HCT116 (cell line): ENCODE measurements at regions not wholly inside any gene's neighbourhood (a gene's known extent, or its start where the extent isn't known, plus 50 kb on each side); places are given as distances from the start of the nearest gene placed in this dataset.

Source experiments
- ATAC-seq: fragments of 200-7000 bp; cut with Tn5 transposase; 2 replicates; pipeline ENCODE4 v1.9.1; 2020; ENCODE audit warnings: mild to moderate bottlenecking, moderate library complexity
- BruUV-seq: library from RNA; stranded (reverse); fragments of 400-500 nt; replicated peaks from 2 replicates; lab custom pipeline; 2021; lab: Mats Ljungman, UMichigan
- CTCF ChIA-PET: fragments of 300-600 bp; sonication (Branson Sonifier 250); formaldehyde crosslinking; loops from one replicate; lab custom pipeline; 2021; ENCODE audit warnings: antibody characterized with exemption; lab: Charles Lee
- POLR2A ChIA-PET: fragments of 300-600, 350-600 bp; sonication (Branson Sonifier 250); formaldehyde crosslinking; loops from one replicate; lab custom pipeline; 2021; ENCODE audit warnings: antibody characterized with exemption; lab: Charles Lee
- RAD21 ChIA-PET, 2 experiments: fragments of 300-600 bp; sonication (Branson Sonifier 250); formaldehyde crosslinking; loops; one replicate each; lab custom pipeline; 2023; ENCODE audit warnings: low total read pairs in 2 of 2; ENCODE audit not compliant: uncharacterized antibody in 2 of 2, unreplicated experiment in 2 of 2, low non-redundant PET in 1 of 2; lab: Charles Lee
- DNase-seq: peaks from one replicate; pipeline ENCODE4 v3.0.0-alpha.2; 2010; ENCODE audit warnings: low read depth, low spot score
- H2AFZ ChIP-seq: fragments of 200-600 bp; shearing (Covaris generic), sonication (generic); 2 replicates; pipeline ENCODE4 v1.6.1; 2017; ENCODE audit warnings: low read depth, mixed run types, mixed read lengths, antibody characterized with exemption, low read length; ENCODE audit not compliant: poor library complexity, severe bottlenecking
- H3K27ac ChIP-seq: 2 replicates; pipeline ENCODE4 v1.5.1; 2012; ENCODE audit warnings: low read depth, low read length
- H3K27me3 ChIP-seq: fragments of 200-600 bp; sonication (generic); 2 replicates; pipeline ENCODE4 v1.6.1; 2016; ENCODE audit warnings: mixed run types, low read length, mixed read lengths; ENCODE audit not compliant: insufficient read depth
- H3K36me3 ChIP-seq, 2 experiments: fragments of 200-500 bp in 1 of 2; fragments of 200-600 bp in 1 of 2; sonication (Bioruptor generic) in 1 of 2; sonication (generic) in 1 of 2; 2 replicates each; pipeline versions ENCODE4 v1.5.1 to v1.6.1; 2014 to 2016; ENCODE audit warnings: low read length in 2 of 2, inconsistent platforms in 1 of 2, mixed read lengths in 1 of 2, mixed run types in 1 of 2; ENCODE audit not compliant: insufficient read depth in 2 of 2, control insufficient read depth in 1 of 2
- H3K4me1 ChIP-seq, 2 experiments: fragments of 200-600 bp in 1 of 2; sonication (generic) in 1 of 2; 2 replicates each; pipeline versions ENCODE4 v1.5.1 to v1.6.1; 2012 to 2017; ENCODE audit warnings: low read length in 2 of 2, inconsistent platforms in 1 of 2, mild to moderate bottlenecking in 1 of 2, mixed read lengths in 1 of 2, mixed run types in 1 of 2, moderate library complexity in 1 of 2; ENCODE audit not compliant: insufficient read depth in 2 of 2, control insufficient read depth in 1 of 2
- H3K4me2 ChIP-seq: fragments of 200-600 bp; sonication (generic); 2 replicates; pipeline ENCODE4 v1.6.1; 2017; ENCODE audit warnings: mixed run types, low read length, mixed read lengths
- H3K4me3 ChIP-seq, 2 experiments: fragments of 200-600 bp in 1 of 2; sonication (generic) in 1 of 2; replicated peaks in 1 of 2; 2 replicates each; pipeline ENCODE4 v1.5.1; 2011 to 2016; ENCODE audit warnings: low read length in 2 of 2, control low read depth in 1 of 2, low read depth in 1 of 2, mild to moderate bottlenecking in 1 of 2, mixed read lengths in 1 of 2, mixed run types in 1 of 2
- H3K79me2 ChIP-seq: fragments of 200-600 bp; sonication (generic); 2 replicates; pipeline ENCODE4 v1.6.1; 2017; ENCODE audit warnings: mild to moderate bottlenecking, mixed run types, low read length, moderate library complexity, mixed read lengths; ENCODE audit not compliant: insufficient read depth
- H3K9ac ChIP-seq: fragments of 200-600 bp; sonication (generic); 2 replicates; pipeline ENCODE4 v1.6.1; 2016; ENCODE audit warnings: low read length, mixed read lengths
- H3K9me2 ChIP-seq: fragments of 200-600 bp; sonication (generic), shearing (Covaris generic); 2 replicates; pipeline ENCODE4 v1.6.1; 2017; ENCODE audit warnings: mixed run types, mild to moderate bottlenecking, moderate library complexity; ENCODE audit not compliant: insufficient read depth
- H3K9me3 ChIP-seq, 2 experiments: fragments of 200-500 bp in 1 of 2; fragments of 200-600 bp in 1 of 2; sonication (Bioruptor generic) in 1 of 2; sonication (generic) in 1 of 2; 2 replicates each; pipeline ENCODE4 v1.6.1; 2014 to 2017; ENCODE audit warnings: low read length in 2 of 2, mixed read lengths in 2 of 2, inconsistent platforms in 1 of 2, low read depth in 1 of 2, mild to moderate bottlenecking in 1 of 2, mixed run types in 1 of 2, moderate library complexity in 1 of 2; ENCODE audit not compliant: control insufficient read depth in 1 of 2, insufficient read depth in 1 of 2
- H4K20me1 ChIP-seq: fragments of 200-600 bp; sonication (generic), shearing (Covaris generic); 2 replicates; pipeline ENCODE4 v1.6.1; 2017; ENCODE audit warnings: mixed run types, mild to moderate bottlenecking, moderate library complexity; ENCODE audit not compliant: insufficient read depth
- FOSL1 ChIP-seq: IDR thresholded peaks from 2 replicates; pipeline ENCODE4 v1.6.1; 2012; ENCODE audit warnings: low read depth
- JUND ChIP-seq: IDR thresholded peaks from 2 replicates; pipeline ENCODE4 v1.6.1; 2012
- POLR2AphosphoS5 ChIP-seq: IDR thresholded peaks from 2 replicates; pipeline ENCODE4 v1.6.1; 2011; ENCODE audit warnings: mild to moderate bottlenecking, low read depth, low read length, moderate library complexity
- SP1 ChIP-seq: IDR thresholded peaks from 2 replicates; pipeline ENCODE4 v1.6.1; 2012; ENCODE audit warnings: low read depth
- SRF ChIP-seq: IDR thresholded peaks from 2 replicates; pipeline ENCODE4 v1.6.1; 2012; ENCODE audit warnings: low read depth
- TCF7L2 ChIP-seq: IDR thresholded peaks from 2 replicates; pipeline ENCODE4 v1.7.0; 2011; ENCODE audit warnings: borderline replicate concordance, inconsistent platforms; ENCODE audit not compliant: insufficient read depth, insufficient read length; ENCODE audit errors: extremely low read depth
- ZFX ChIP-seq: fragments of 450-650 bp; IDR thresholded peaks from 2 replicates; pipeline ENCODE4 v1.6.1; 2017
- intact Hi-C: fragments of 100-400 bp; cut with micrococcal nuclease; formaldehyde crosslinking; loops from 2 replicates; pipeline ENCODE4 v1.10.0; 2022
- TF ChIP-seq, protein P1 (sequence below): IDR thresholded peaks from 2 replicates; pipeline ENCODE4 v1.6.1; 2011; ENCODE audit warnings: mild to moderate bottlenecking, low read length, moderate library complexity; ENCODE audit not compliant: insufficient replicate concordance; ENCODE audit errors: extremely low read depth
- TF ChIP-seq, protein P2 (sequence below): IDR thresholded peaks from 2 replicates; pipeline ENCODE4 v1.6.1; 2012

DNA sequence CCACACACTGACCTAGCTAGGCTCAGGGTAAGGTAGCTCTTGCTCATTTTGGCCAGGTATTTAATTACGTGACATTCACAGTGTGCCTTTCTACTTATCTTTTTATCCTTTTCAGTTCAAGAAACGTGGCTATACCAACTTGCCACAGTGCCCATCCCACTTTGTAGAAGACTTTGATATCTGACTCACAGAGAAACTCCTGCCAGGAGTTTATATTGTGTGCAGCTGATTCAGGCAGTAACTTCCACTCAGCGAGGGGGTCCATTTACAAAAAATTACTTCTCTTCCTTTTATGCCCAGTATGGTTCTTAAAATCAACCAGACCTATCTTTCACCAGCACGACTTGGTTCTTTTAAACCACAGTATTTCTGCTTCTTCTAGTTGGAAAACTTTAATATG lies 75.6 kb downstream of the PRL start:
- Histone ChIP-seq H3K4me1 (peaks cover 0 to 6% of the 10 kb centered on the region in 2 experiments; a peak in 1 of 4 replicates), H3K4me3 (no peak overlapping the region), H3K27ac (no peak overlapping the region), H3K9me2 (no peaks in the 10 kb centered on the region), H3K9me3 (no peaks in the 10 kb centered on the region), H2AFZ (no peak overlapping the region), H3K9ac (no peak overlapping the region), H3K4me2 (peak overlapping the region; percentile 30), H3K27me3 (no peaks in the 10 kb centered on the region), H3K36me3 (no peaks in the 10 kb centered on the region), H3K79me2 (no peaks in the 10 kb centered on the region), H4K20me1 (no peaks in the 10 kb centered on the region)
- ChIA-PET CTCF (no interaction called here), POLR2A (no interaction called here), RAD21 (no interaction called here)
- ATAC-seq: no peak
- no peak for DNase-seq
- TF ChIP-seq, protein P1, sequence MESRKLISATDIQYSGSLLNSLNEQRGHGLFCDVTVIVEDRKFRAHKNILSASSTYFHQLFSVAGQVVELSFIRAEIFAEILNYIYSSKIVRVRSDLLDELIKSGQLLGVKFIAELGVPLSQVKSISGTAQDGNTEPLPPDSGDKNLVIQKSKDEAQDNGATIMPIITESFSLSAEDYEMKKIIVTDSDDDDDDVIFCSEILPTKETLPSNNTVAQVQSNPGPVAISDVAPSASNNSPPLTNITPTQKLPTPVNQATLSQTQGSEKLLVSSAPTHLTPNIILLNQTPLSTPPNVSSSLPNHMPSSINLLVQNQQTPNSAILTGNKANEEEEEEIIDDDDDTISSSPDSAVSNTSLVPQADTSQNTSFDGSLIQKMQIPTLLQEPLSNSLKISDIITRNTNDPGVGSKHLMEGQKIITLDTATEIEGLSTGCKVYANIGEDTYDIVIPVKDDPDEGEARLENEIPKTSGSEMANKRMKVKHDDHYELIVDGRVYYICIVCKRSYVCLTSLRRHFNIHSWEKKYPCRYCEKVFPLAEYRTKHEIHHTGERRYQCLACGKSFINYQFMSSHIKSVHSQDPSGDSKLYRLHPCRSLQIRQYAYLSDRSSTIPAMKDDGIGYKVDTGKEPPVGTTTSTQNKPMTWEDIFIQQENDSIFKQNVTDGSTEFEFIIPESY: no peak
- TF ChIP-seq SRF: no peak
- TF ChIP-seq POLR2AphosphoS5: no peak
- no peak for TF ChIP-seq TCF7L2
- TF ChIP-seq, protein P2, sequence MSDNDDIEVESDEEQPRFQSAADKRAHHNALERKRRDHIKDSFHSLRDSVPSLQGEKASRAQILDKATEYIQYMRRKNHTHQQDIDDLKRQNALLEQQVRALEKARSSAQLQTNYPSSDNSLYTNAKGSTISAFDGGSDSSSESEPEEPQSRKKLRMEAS: no peak
- TF ChIP-seq FOSL1: no peak
- TF ChIP-seq ZFX: no peak
- no TSS peak for BruUV-seq
- intact Hi-C loops: no loop called here

DNA sequence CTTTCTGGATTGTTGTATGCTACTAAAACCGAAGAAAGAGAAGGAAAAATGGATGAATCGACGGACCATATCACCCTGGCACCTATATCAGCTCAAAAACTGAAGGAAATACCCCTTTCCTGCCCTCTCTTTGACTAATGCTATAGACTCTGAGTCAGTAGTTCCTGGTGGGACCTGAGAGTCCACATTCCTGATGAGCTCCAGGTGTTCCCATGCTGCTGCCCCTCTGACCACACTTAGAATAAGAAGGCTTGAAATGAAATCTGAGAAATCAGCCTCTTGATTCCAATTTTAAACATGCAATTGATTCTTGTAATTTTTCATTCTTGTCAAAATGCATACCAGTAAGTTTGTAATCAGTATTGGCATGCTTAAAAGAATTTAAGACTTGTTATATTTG lies 75.2 kb downstream of the PRL start:
- TF ChIP-seq JUND (0 out of 2 replicates have a peak, but pooled peaks have one; percentile 19), FOSL1 (0 out of 2 replicates have a peak, but pooled peaks have one; percentile 15), SP1 (peak; percentile 51)
- TF ChIP-seq, protein P2: no peak
- ATAC-seq (no peak), DNase-seq (no peak)
- ChIA-PET POLR2A (no interaction called here), CTCF (no interaction called here), RAD21 (no interaction called here)
- no peaks in the 10 kb centered on the region for H3K9me2 ChIP-seq
- H3K9ac ChIP-seq: no peak overlapping the region
- no peaks in the 10 kb centered on the region for H3K36me3 ChIP-seq
- no peak overlapping the region for H3K4me3 ChIP-seq
- no TSS peak for BruUV-seq
- H3K27me3 ChIP-seq: no peaks in the 10 kb centered on the region
- no peak overlapping the region for H2AFZ ChIP-seq
- intact Hi-C loops: no loop called here
- H3K4me1 ChIP-seq: peaks cover 0 to 6% of the 10 kb centered on the region in 2 experiments; a peak in 1 of 4 replicates
- H3K9me3 ChIP-seq: no peaks in the 10 kb centered on the region
- H3K79me2 ChIP-seq: no peaks in the 10 kb centered on the region
- peak overlapping the region; percentile 30 for H3K4me2 ChIP-seq
- no peaks in the 10 kb centered on the region for H4K20me1 ChIP-seq
- no peak overlapping the region for H3K27ac ChIP-seq
